GM10266 (cell line): ENCODE measurements at regions not wholly inside any gene's neighbourhood (a gene's known extent, or its start where the extent isn't known, plus 50 kb on each side); places are given as distances from the start of the nearest gene placed in this dataset.

Source experiments
- DNase-seq: peaks from one replicate; pipeline ENCODE4 v3.0.0; 2012; ENCODE audit errors: extremely low spot score
- CTCF ChIP-seq: IDR thresholded peaks from 2 replicates; pipeline ENCODE4 v1.5.1; 2012; ENCODE audit warnings: mild to moderate bottlenecking, low read depth; ENCODE audit not compliant: control insufficient read depth, insufficient read depth; ENCODE audit errors: missing control alignments

GRCh38 chrX:38856670-38857265 lies 55.5 kb downstream of the MID1IP1 start:
- TF ChIP-seq CTCF = no peak
- DNase-seq = no peak

- TF ChIP-seq CTCF = no peak
- no peak for DNase-seq
Measured at GRCh38 chrX:38857736-38858523, 56.7 kb downstream of the MID1IP1 start.

GRCh38 chrX:38859602-38860001 lies 58.3 kb downstream of the MID1IP1 start:
- no peak for TF ChIP-seq CTCF
- no peak for DNase-seq

GRCh38 chrX:38860106-38861013 lies 59.1 kb downstream of the MID1IP1 start:
- TF ChIP-seq CTCF = no peak
- DNase-seq = no peak

GRCh38 chrX:38861489-38861888 lies 60.2 kb downstream of the MID1IP1 start:
- no peak for TF ChIP-seq CTCF
- DNase-seq = no peak

GRCh38 chrX:38862100-38862499 lies 60.8 kb downstream of the MID1IP1 start:
- no peak for TF ChIP-seq CTCF
- DNase-seq = no peak

GRCh38 chrX:38864165-38864564 lies 62.9 kb downstream of the MID1IP1 start:
- DNase-seq = no peak
- no peak for TF ChIP-seq CTCF
